ENCODE measurements at regions not wholly inside any gene's neighbourhood (a gene's known extent, or its start where the extent isn't known, plus 50 kb on each side); places are given as distances from the start of the nearest gene placed in this dataset.

DNA sequence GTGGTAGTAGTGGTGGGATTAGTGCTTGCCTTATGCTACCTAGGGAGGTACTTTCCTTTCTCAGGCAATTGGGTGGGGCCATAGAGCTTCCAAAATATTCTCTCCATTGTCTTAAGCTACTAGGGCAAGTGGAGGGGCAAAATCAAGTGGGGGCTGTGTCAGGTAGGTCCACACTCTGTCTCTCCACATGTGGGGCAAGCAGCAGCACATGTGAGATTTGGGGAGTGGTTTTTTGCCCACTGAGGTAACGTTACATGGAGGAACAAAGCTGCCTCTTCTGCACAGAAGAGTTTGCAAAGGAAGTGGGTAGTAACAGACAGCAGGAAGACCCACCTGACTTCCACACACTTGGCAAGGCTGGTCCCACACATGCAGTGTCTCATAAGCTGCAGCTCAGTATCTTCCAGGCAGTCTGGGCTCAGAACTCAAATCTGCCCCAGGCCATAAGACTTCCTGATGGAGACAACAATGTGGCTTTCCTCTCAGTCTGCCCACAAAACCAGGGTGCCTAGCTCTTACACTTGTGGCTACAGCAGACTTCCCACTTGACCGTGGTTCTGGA, 1581.5 kb upstream of the PCDH20 start:
- Histone ChIP-seq H3K4me1 (ENCODE audit: insufficient read depth, low read length) (no peaks in the 10 kb centered on the region), H3K36me3 (ENCODE audit: insufficient read depth, low read depth, low read length) (no peaks in the 10 kb centered on the region), H3K9ac (ENCODE audit: low read depth, low read length) (no peak overlapping the region), H3K4me3 (ENCODE audit: low read length) (no peak overlapping the region), H3K27me3 (ENCODE audit: insufficient read depth, low read length) (no peaks in the 10 kb centered on the region), H3K9me3 (ENCODE audit: insufficient read depth, low read depth, low read length) (no peaks in the 10 kb centered on the region), H3K27ac (ENCODE audit: low read length) (no peak overlapping the region)

DNA sequence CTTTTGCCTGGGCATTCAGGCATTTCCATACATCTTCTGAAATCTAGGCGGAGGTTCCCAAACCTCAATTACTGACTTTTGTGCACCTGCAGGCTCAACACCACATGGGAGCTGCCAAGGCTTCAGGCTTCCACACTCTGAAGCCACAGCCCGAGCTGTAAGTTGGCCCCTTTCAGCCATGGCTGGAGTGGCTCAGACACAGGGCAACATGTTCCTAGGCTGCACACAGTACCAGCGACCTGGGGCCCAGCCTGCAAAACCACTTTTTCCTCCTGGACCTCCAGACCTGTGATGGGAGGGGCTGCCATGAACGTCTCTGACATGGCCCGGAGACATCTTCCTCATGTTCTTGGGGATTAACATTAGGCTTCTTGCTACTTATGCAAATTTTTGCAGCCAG, 1558.2 kb upstream of the PCDH20 start:
- H3K27ac ChIP-seq (ENCODE audit: low read length): no peak overlapping the region
- H3K27me3 ChIP-seq (ENCODE audit: insufficient read depth, low read length): no peaks in the 10 kb centered on the region
- no peaks in the 10 kb centered on the region for H3K36me3 ChIP-seq (ENCODE audit: insufficient read depth, low read depth, low read length)
- no peak overlapping the region for H3K4me3 ChIP-seq (ENCODE audit: low read length)
- H3K9ac ChIP-seq (ENCODE audit: low read depth, low read length): no peak overlapping the region
- H3K4me1 ChIP-seq (ENCODE audit: insufficient read depth, low read length): no peaks in the 10 kb centered on the region
- H3K9me3 ChIP-seq (ENCODE audit: insufficient read depth, low read depth, low read length): peaks cover 7% of the 10 kb centered on the region; the same call in 1 of the 2 replicates

DNA sequence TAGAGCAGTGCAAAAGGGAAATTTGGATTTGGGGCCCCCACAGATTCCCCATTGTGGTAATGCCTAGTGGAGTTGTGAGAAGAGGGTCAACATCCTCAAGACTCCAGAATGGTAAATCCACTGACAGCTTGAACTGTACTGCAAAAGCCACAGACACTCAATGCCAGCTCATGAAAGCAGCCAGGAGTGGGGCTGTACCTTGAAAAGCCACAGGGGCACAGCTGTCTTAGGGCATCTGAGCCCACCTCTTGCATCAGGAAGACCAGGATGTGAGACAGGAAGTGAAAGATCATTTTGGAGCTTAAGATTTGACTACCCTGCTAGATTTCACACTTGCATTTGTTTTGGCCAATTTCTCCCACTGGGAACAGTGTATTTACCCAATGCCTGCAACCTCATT, 1548.9 kb upstream of the PCDH20 start:
- Histone ChIP-seq H3K9ac (ENCODE audit: low read depth, low read length) (no peak overlapping the region), H3K9me3 (ENCODE audit: insufficient read depth, low read depth, low read length) (peaks cover 9% of the 10 kb centered on the region; the same call in 1 of the 2 replicates), H3K27me3 (ENCODE audit: insufficient read depth, low read length) (no peaks in the 10 kb centered on the region), H3K4me3 (ENCODE audit: low read length) (no peak overlapping the region), H3K4me1 (ENCODE audit: insufficient read depth, low read length) (no peaks in the 10 kb centered on the region), H3K36me3 (ENCODE audit: insufficient read depth, low read depth, low read length) (no peaks in the 10 kb centered on the region), H3K27ac (ENCODE audit: low read length) (no peak overlapping the region)

DNA sequence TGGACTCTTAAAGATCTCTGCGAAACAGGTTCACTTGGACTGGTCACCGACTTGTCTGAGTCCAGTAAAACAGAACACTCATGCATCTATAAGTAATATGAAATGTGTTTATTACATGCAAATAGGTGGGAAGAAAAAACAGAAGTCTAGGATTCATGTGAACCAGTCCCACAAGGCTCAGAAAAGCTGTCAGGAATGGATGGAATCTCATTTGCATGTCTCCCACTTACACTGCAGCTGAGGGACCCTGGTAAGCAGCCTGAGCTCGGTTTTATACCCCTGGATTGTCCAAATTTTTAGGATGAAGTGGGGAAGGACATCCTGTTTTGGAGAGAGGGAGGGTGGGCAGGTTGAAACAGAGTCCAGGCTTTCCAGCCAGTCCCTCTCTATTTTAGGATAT, 1545.1 kb upstream of the PCDH20 start:
- Histone ChIP-seq H3K9me3 (ENCODE audit: insufficient read depth, low read depth, low read length) (peaks cover 9% of the 10 kb centered on the region; the same call in 1 of the 2 replicates), H3K9ac (ENCODE audit: low read depth, low read length) (no peak overlapping the region), H3K4me3 (ENCODE audit: low read length) (no peak overlapping the region), H3K27ac (ENCODE audit: low read length) (no peak overlapping the region), H3K27me3 (ENCODE audit: insufficient read depth, low read length) (no peaks in the 10 kb centered on the region), H3K36me3 (ENCODE audit: insufficient read depth, low read depth, low read length) (no peaks in the 10 kb centered on the region), H3K4me1 (ENCODE audit: insufficient read depth, low read length) (no peaks in the 10 kb centered on the region)

DNA sequence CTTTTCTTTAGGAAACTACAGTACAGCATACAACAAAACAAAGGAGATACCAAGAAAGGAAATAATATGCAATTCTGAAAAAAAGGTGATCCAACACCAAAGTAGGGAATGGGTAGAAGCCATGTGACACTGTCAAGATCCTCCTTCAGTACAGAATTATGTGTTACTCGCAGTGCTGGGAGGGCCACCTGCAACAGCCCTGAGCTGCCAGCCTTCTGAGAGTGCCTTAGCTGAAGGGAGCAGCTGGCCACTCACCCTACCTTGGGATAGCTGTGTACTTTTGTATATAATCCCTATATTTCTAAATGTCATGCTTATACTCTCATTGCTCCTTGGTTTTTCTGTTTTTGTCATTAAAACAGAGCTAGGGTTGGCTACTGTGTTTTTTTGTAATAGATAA, 1518.2 kb upstream of the PCDH20 start:
- no peaks in the 10 kb centered on the region for H3K27me3 ChIP-seq (ENCODE audit: insufficient read depth, low read length)
- no peak overlapping the region for H3K4me3 ChIP-seq (ENCODE audit: low read length)
- no peak overlapping the region for H3K27ac ChIP-seq (ENCODE audit: low read length)
- no peaks in the 10 kb centered on the region for H3K4me1 ChIP-seq (ENCODE audit: insufficient read depth, low read length)
- no peak overlapping the region for H3K9ac ChIP-seq (ENCODE audit: low read depth, low read length)
- no peaks in the 10 kb centered on the region for H3K36me3 ChIP-seq (ENCODE audit: insufficient read depth, low read depth, low read length)
- H3K9me3 ChIP-seq (ENCODE audit: insufficient read depth, low read depth, low read length): no peaks in the 10 kb centered on the region

DNA sequence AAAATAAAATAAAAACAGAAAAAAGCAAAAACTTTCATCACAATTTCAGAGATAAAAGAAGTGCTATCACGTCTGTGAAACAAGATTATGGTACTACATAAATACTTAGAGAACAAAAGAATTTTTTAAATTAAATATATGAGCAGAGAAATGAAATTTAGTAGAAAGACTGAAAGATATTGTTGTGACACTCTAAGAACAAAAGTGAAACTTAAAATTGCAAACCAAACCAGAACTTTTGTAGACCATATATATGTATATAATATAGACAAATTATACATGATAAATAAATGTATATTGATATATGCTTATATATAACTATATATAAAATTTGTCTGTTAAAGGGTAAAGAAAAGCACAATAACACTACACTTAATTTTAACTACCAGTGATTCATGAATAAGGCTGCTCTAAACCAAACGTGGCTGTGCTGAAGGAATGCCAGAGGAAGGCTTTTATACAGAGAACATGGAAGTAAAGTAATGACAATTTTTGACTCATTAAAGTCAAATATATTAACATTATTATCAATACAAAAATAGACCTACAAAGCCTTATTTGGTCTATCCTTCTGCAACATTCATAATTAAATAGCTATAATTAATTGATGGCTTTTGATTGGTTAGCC, 1516.7 kb upstream of the PCDH20 start:
- Histone ChIP-seq H3K27me3 (ENCODE audit: insufficient read depth, low read length) (no peaks in the 10 kb centered on the region), H3K4me3 (ENCODE audit: low read length) (no peak overlapping the region), H3K36me3 (ENCODE audit: insufficient read depth, low read depth, low read length) (no peaks in the 10 kb centered on the region), H3K4me1 (ENCODE audit: insufficient read depth, low read length) (no peaks in the 10 kb centered on the region), H3K9ac (ENCODE audit: low read depth, low read length) (no peak overlapping the region), H3K27ac (ENCODE audit: low read length) (no peak overlapping the region), H3K9me3 (ENCODE audit: insufficient read depth, low read depth, low read length) (no peaks in the 10 kb centered on the region)

DNA sequence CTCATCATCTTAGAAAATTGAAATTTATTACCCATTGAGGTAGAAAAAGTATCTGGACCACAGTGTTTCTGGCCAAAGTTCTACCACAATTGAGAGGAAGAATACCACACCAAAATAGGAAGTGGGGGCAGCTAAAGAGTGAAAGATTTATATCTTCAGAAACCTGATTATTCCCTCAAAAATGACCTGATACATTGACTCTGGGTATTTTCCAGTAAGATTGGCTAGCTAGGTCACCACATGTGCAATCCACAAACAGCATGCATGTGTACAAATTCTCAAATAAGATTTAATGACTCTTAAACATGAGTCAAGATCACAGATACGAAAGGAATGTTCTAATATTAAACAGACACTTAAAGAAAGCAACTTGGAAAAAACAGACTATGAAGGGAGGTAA, 1516.2 kb upstream of the PCDH20 start:
- Histone ChIP-seq H3K4me1 (ENCODE audit: insufficient read depth, low read length) (no peaks in the 10 kb centered on the region), H3K9ac (ENCODE audit: low read depth, low read length) (no peak overlapping the region), H3K27me3 (ENCODE audit: insufficient read depth, low read length) (no peaks in the 10 kb centered on the region), H3K36me3 (ENCODE audit: insufficient read depth, low read depth, low read length) (no peaks in the 10 kb centered on the region), H3K4me3 (ENCODE audit: low read length) (no peak overlapping the region), H3K27ac (ENCODE audit: low read length) (no peak overlapping the region), H3K9me3 (ENCODE audit: insufficient read depth, low read depth, low read length) (no peaks in the 10 kb centered on the region)

DNA sequence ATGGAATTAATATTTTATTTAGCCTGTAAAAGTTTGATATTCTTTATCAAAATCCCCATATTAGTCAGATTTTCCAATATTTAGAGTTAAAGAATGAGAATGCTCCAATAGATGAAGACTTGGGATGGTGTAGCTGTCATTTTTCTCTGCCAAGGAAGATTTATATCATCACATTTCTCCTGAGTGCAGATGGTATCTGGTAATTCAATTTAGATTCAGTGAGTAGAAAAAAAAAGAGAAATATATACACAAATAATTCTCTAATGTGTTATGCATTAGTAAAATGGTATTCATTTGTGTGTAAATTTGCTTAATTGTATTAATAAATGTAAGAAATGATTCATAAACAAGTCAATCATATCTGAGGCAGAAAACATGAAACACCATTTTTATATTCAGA, 1508.7 kb upstream of the PCDH20 start:
- H3K27ac ChIP-seq (ENCODE audit: low read length): no peak overlapping the region
- H3K9ac ChIP-seq (ENCODE audit: low read depth, low read length): no peak overlapping the region
- no peak overlapping the region for H3K4me3 ChIP-seq (ENCODE audit: low read length)
- H3K4me1 ChIP-seq (ENCODE audit: insufficient read depth, low read length): no peaks in the 10 kb centered on the region
- no peaks in the 10 kb centered on the region for H3K27me3 ChIP-seq (ENCODE audit: insufficient read depth, low read length)
- no peaks in the 10 kb centered on the region for H3K9me3 ChIP-seq (ENCODE audit: insufficient read depth, low read depth, low read length)
- no peaks in the 10 kb centered on the region for H3K36me3 ChIP-seq (ENCODE audit: insufficient read depth, low read depth, low read length)

DNA sequence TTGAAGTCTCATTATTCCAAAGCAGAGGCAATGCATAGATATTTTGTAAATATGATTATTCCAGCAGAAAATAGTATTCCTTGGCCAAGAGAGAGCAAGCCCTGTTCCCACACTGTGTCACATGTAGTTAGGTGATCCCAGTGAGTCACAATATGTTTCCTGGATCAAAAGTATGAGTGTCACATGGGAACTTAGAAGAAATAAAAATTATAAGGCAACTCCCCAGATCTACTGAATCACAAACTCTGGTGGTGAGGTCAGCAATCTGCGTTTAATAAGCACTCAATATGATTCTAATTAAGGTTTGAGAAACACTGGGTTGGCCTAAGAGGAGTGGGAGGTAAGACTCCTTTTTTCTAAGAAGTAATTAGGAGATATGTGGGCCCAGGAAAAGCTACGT, 1504.5 kb upstream of the PCDH20 start:
- H3K27ac ChIP-seq (ENCODE audit: low read length): no peak overlapping the region
- no peak overlapping the region for H3K9ac ChIP-seq (ENCODE audit: low read depth, low read length)
- no peak overlapping the region for H3K4me3 ChIP-seq (ENCODE audit: low read length)
- H3K27me3 ChIP-seq (ENCODE audit: insufficient read depth, low read length): no peaks in the 10 kb centered on the region
- no peaks in the 10 kb centered on the region for H3K36me3 ChIP-seq (ENCODE audit: insufficient read depth, low read depth, low read length)
- no peaks in the 10 kb centered on the region for H3K4me1 ChIP-seq (ENCODE audit: insufficient read depth, low read length)
- H3K9me3 ChIP-seq (ENCODE audit: insufficient read depth, low read depth, low read length): no peaks in the 10 kb centered on the region

DNA sequence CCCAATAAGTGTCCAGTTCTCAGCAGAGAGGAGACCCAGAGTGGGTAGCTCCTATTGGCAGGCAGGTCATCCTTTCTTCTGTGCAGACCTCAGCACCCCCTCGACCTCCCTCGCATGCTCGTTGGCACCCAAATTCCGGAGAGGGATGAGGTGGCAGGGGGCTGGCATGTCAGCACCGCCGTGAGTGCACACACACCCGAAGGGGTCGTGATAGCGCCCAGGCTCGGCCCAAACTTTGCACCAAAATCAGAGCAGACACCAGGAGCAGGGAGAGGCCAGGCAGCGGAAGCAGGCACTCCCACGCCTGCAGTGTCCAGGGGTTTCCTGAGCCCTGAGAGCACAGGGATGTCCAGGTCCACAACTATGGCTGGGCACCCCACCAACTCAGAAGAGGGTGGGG, 1503.8 kb upstream of the PCDH20 start:
- Histone ChIP-seq H3K9me3 (ENCODE audit: insufficient read depth, low read depth, low read length) (no peaks in the 10 kb centered on the region), H3K4me3 (ENCODE audit: low read length) (no peak overlapping the region), H3K4me1 (ENCODE audit: insufficient read depth, low read length) (no peaks in the 10 kb centered on the region), H3K36me3 (ENCODE audit: insufficient read depth, low read depth, low read length) (no peaks in the 10 kb centered on the region), H3K27ac (ENCODE audit: low read length) (no peak overlapping the region), H3K9ac (ENCODE audit: low read depth, low read length) (no peak overlapping the region), H3K27me3 (ENCODE audit: insufficient read depth, low read length) (no peaks in the 10 kb centered on the region)

DNA sequence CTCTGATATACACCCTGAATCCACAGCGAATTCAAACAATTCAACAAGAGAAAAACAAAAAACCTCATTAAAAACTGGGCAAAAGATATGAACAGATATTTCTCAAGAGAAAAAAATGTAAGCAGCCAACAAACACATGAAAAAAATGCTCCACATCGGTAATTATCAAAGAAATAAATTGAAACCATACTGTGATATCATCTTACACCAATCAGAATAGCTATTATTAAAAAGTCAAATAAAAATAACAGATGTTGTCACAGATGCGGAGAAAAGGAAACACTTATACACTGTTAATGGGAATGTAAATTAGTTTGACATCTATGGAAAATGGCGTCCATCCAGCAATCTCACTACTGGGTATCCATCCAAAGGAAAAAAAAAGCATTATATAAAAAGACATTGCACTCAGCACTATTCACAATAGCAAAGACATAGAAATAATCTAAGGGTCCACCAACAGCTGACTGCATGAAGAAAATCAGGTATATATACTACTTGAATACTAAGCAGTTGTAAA, 1495.0 kb upstream of the PCDH20 start:
- Histone ChIP-seq H3K27me3 (ENCODE audit: insufficient read depth, low read length) (no peaks in the 10 kb centered on the region), H3K9ac (ENCODE audit: low read depth, low read length) (no peak overlapping the region), H3K4me3 (ENCODE audit: low read length) (no peak overlapping the region), H3K27ac (ENCODE audit: low read length) (no peak overlapping the region), H3K9me3 (ENCODE audit: insufficient read depth, low read depth, low read length) (no peaks in the 10 kb centered on the region), H3K36me3 (ENCODE audit: insufficient read depth, low read depth, low read length) (no peaks in the 10 kb centered on the region), H3K4me1 (ENCODE audit: insufficient read depth, low read length) (no peaks in the 10 kb centered on the region)

DNA sequence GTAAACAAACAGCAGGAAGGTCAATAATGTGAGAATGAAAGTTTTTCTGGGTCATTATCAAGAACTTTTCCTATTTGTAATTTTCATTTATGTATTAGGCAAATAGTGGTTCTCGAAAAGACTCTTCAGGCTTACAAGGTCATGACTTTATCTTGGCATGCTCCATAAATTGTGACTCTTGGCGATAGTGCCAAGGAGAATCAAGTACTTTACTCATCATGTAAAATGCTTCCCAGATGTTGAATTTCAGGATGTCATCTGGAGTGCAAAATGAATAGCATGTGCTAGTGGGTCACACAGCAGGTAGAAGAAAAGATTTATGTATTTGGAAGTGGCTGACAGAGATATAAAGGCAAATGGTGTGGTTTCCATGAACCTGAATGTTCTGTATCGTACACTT, 1492.7 kb upstream of the PCDH20 start:
- Histone ChIP-seq H3K4me1 (ENCODE audit: insufficient read depth, low read length) (no peaks in the 10 kb centered on the region), H3K9me3 (ENCODE audit: insufficient read depth, low read depth, low read length) (no peaks in the 10 kb centered on the region), H3K36me3 (ENCODE audit: insufficient read depth, low read depth, low read length) (no peaks in the 10 kb centered on the region), H3K4me3 (ENCODE audit: low read length) (no peak overlapping the region), H3K27ac (ENCODE audit: low read length) (no peak overlapping the region), H3K27me3 (ENCODE audit: insufficient read depth, low read length) (no peaks in the 10 kb centered on the region), H3K9ac (ENCODE audit: low read depth, low read length) (no peak overlapping the region)
